CD4-positive, alpha-beta T cell treated with Interleukin-4 for 4 hours (primary cell): ENCODE measurements at regions not wholly inside any gene's neighbourhood (a gene's known extent, or its start where the extent isn't known, plus 50 kb on each side); places are given as distances from the start of the nearest gene placed in this dataset.
"Not testable (repeated sequence)": the region's sequence is repeated elsewhere in the genome, so short reads cannot be mapped to it uniquely, and the experiment has no call there.

ENCODE experiments used
- DNase-seq: peaks from one replicate; pipeline ENCODE4 v3.0.0-alpha.2; 2020

DNA sequence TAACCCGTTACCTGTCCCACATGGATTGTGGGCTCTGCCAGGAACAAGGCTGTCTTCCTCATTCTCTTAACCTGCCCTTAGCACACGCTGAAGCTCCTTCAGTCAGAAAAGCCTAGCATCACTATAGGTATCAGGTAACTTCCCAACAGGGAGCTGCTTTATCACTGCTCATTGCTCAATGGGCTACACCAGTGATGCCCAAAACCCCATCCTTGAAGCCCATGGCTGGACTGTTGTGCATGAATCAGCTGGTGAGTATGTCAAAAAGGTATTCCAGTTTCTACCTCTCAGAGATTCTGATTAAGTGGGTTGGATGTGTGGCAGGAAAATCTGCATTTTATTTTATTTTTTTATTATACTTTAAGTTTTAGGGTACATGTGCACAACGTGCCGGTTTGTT is 362.2 kb downstream of the LRATD1 start:
- DNase-seq = no peak

DNA sequence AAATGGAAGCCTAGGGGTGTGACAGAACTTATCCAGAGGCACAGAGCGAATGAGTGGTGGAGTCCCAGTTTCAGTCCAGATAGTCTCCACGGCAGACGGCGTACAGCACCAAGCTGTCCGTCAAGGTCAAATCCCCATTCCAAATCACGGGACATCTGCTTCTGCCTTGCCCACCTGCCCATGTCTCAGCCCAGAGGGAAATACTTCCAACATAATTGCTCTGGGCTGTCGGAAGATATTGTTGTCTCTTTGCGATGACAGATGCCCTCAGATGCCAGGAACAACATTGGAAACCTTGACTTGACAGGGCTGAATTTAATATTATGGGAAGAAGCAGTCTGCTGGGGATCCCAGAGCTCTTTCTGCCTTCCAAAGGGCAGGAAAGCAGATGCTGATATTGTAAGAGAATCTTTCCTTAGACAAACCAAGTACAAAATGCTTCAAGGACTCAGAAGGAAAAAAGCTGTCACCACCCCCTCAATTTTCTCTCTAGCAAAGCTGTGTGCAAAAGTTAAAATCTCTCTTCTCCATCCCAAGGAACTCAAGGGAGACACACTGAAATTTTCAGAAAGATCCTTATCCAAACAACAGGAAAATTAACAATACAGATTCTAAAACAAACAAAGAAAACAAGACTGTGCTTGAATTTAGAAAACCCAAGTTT is 364.0 kb downstream of the LRATD1 start:
- DNase-seq = no peak

DNA sequence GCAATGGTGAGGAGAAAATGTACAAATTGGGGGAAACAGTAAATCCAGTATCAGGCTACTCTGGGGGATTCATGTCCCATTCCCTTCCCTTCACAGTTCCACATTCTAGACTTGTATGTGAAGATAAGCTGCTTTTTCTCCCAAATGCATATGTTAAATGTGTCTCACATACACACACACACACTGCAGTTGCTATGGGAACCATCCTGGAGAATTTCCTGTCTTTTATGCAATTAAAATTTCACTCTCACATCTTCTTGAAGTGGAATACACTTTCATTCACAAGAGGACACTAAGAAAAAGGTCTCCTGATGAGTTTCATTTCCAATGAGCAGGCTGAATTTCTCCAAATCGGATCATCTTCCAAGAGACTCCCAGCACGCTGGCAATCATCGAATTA is 366.0 kb downstream of the LRATD1 start:
- DNase-seq = no peak

- no peak for DNase-seq
Observed at GRCh38 chr2:14999114-14999661, 366.7 kb downstream of the LRATD1 start.

DNA sequence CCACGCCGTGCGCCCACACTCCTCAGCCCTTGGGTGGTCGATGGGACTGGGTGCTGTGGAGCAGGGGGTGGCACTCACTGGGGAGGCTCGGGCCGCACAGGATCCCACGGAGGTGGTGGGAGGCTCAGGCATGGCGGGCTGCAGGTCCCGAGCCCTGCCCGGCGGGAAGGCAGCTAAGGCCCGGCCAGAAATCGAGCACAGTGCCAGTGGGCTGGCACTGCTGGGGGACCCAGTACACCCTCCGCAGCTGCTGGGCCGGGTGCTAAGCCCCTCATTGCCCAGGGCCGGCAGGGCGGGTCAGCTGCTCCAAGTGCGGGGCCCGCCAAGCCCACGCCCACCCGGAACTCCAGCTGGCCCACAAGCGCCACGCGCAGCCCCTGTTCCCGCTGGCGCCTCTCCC is 370.0 kb downstream of the LRATD1 start:
- not testable (repeated sequence) for DNase-seq

DNA sequence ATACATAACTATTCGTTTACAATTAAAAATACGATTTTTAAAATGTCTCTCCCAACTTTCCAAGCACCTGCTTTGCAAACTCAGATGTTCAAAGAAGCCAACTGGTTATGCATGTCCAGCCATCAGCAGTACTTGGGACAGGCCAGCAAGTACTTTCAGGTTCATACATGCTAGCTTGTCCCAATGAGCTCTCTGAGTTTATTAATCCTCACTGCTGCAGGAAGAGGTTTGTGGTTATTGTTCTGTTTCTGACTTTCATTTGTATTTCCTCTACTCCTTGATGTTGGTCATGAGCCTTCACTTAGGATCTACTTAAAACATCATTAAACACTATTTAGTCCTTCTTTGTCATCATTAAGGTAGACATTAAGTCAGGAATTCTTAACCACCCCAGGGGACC is 374.1 kb downstream of the LRATD1 start:
- DNase-seq = no peak

DNA sequence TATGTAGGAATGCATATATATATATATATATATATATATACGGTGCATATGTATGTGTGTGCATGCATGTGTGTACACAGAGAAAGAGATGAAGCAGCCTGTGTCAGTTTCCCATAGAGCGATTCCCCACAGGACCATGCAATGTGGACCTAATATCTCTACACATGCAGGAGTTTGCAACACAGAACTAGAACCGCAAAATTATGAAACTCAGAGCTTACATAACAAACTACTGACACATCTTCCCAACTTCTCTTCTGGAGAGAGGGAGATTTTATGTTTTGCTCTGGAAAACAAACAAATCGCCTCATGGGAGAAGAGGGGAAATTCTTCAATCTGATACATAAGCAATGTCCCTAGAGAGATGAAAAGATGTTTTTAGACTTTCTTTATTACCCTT is 377.2 kb downstream of the LRATD1 start:
- no peak for DNase-seq

GRCh38 chr2:15010346-15010745 is 377.8 kb downstream of the LRATD1 start:
- DNase-seq = no peak

DNA sequence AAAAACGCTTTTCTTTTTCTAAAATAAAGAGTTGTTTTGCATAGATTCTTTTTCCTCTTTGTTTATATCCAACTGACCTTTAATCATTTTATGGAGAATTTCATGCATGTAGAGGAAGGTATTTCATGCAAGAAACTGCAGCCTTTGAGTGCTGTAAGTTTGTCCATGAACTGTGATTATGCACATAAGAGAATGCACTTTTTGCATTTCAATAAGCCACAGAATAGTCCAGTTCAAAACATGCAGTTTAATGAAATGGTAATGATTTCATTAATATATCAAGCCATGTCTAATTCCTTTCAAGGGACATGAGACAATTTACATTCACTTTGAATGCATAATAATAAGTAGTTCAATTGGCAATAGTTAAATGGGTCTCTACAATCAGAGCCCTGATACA is 386.3 kb downstream of the LRATD1 start:
- no peak for DNase-seq

- DNase-seq = no peak
Observed at GRCh38 chr2:15023221-15023620, 390.7 kb downstream of the LRATD1 start.

DNA sequence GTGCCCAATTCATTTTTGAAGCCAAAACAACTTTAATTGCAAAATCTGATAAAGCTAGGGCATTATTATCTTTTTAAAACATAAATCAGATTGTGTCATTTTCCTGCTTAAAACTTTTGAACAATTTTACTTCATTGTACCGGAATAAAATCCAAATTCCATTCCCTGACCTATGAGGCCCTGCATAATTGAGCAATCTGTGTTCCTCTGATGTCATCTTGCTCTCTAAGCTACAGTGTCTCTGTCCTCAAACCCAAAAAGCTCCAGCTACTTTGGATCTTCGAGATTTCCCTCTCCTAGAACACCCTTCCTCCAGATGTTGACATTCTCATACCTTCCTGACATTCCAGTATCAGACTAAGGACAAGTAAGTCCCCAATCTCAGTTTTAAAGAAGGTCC is 395.9 kb downstream of the LRATD1 start:
- DNase-seq = no peak

DNA sequence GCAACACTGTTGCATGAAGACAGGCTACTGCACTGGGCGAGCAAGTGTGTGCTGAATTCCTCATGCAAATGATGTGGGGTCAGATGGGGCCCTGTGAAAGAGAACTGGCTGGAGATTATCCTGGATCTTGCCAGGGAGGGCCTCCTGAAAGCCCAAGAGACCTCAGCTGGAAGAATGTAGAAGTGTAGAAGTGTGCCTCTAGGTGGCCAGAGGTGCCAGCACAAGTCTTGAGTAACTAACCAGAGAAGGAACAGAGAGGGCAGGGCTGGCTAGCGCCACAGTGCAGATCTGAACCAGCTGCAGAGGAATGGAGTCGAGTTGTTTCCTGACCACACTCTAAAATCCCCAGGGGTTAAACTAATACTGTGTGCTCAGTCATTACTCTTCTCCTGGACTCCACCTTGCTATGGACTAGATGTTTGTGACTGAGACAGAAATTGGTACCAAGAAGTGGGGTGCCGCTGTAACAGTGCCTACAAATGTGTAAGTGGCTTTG is 399.3 kb downstream of the LRATD1 start:
- no peak for DNase-seq

- no peak for DNase-seq
Observed at GRCh38 chr2:15034246-15034645, 401.7 kb downstream of the LRATD1 start.

DNA sequence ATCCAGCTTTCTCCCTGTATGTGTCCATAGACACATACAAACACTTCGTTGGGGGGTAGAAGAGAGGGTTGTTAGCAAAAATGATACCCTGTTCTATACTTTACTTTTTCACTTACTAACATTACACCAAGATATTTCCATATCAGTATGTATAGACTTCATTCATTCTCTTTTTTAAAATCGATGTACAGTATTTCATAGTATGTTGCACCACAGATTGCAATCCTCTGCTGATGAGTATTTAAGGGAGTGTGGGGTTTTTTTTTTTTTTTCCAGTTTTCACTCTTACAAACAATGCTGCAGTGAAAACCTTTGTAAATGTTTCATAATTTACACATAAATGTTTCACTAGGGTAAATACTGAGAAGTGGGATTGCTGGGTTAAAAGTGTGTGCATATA is 402.3 kb downstream of the LRATD1 start:
- no peak for DNase-seq

DNA sequence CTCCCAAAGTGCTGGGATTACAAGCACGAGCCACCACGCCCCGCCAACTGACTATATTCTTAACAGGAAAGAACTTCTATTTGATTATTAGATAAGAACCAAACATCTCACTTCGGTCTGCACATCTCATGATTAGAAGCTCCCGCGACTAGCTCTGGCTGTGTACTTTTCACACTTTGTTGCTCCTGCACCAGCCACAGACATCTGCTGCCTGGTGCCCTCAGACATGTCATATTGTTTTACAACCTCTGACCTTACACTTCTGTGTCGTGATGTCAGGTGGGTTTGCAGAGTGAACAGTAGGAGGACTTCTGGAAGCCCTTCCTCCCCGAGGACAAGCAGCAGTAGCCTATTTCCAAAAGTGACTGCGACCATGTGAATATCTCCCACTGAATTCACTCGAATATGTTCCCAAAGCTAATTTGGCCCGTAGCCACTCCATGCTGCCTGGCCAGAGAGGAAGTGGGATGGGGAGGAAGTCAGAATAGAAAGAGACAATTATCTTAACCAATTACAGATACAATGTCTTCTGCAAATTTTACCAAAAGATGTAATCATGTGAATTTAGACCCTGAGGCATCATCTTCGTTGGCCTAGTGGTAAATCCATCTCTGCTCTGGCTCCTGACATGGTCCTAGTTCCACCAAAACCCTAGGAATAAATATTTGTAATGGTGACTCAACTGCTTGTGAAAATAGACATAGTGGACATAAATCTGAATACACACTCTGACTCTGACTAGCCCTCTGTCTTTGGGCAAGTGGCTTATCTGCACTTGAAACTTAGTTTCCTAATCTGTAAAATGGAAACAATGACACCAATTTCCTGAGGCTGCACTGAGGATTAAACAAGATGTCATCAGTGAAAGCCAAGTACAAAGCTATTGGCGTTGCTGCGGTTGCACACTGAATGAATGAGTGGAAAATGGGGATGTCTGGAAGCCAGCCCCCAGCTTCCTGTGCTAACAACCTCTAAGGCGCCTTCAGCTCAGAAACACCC is 406.1 kb downstream of the LRATD1 start:
- DNase-seq = no peak

GRCh38 chr2:15040429-15041084 is 408.0 kb downstream of the LRATD1 start:
- no peak for DNase-seq

- DNase-seq = no peak
Observed at GRCh38 chr2:15041429-15041837, 408.9 kb downstream of the LRATD1 start.

GRCh38 chr2:15042801-15043217 is 410.3 kb downstream of the LRATD1 start:
- DNase-seq = no peak

DNA sequence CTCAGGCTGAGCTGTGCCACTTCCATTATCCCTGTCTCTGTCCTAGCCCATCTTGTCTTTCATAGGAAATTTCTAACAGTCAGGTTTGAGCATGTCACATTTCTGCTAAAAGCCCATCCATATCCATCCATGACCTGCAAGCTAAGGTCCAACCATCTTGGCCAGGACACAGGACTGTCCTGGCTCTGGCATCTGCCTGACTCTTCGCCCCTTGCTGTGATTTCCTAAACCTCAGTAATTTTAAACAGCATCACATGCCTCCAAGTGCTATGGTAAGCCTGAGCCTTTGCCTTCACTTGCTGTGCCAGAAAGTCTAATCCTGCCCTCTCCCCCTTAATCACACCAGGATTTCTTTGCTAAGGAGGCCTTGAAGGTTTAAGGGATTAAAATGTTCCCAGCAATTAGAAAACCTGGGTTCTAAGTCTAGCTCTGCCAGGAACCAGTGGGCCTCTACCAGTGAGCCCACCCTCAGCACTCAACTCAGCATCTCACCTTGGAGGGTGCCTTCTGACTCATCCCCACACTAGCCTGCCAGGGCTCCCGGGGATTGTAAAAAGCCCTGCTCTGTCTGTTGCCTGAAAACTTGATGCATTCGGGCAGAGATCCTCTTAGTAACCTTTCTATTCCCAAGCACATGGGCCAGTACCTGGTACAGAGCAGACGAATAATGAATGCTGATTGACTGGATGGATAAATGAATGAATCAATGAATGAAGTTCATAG is 411.0 kb downstream of the LRATD1 start:
- no peak for DNase-seq

- no peak for DNase-seq
Observed at GRCh38 chr2:15045054-15045453, 412.5 kb downstream of the LRATD1 start.

DNA sequence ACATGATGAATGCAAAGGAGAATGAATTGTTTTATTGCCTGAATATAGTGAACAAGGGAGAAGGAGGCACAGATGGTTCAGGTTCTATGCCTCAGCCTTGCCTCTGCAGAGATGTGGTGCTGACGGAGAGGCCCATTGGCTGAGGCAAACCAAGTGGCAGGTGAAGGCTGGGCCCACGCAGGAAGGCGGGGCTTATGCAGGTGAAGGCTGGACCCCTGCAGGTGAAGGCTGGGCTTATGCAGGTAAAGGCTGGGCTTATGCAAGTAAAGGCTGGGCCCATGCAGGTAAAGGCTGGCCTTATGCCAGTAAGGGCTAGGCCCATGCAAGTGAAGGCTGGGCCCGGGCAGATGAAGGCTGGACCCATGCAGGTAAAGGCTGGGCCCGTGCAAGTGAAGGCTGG is 414.7 kb downstream of the LRATD1 start:
- DNase-seq = no peak

- no peak for DNase-seq
Observed at GRCh38 chr2:15048000-15048399, 415.5 kb downstream of the LRATD1 start.
